Ovary (tissue), 7 donors: ENCODE measurements at regions not wholly inside any gene's neighbourhood (a gene's known extent, or its start where the extent isn't known, plus 50 kb on each side); places are given as distances from the start of the nearest gene placed in this dataset.

Source experiments
- DNase-seq, 5 donors: peaks; one replicate each; pipeline ENCODE4 v3.0.0-alpha.2; 2019 to 2020
- H3K27ac ChIP-seq, 2 donors: fragments of 200-600 bp; one replicate each; pipeline versions ENCODE4 v1.5.1 to v1.8.0; 2019 to 2022
- H3K27me3 ChIP-seq: fragments of 200-600 bp; one replicate; pipeline ENCODE4 v1.8.0; 2022
- H3K36me3 ChIP-seq: fragments of 200-600 bp; sonication (generic); one replicate; pipeline ENCODE4 v1.5.1; 2019
- H3K4me1 ChIP-seq: one replicate; pipeline ENCODE4 v1.8.1; 2013; ENCODE audit warnings: mild to moderate bottlenecking, moderate library complexity; ENCODE audit not compliant: insufficient read depth
- H3K4me3 ChIP-seq: fragments of 200-600 bp; sonication (generic); one replicate; pipeline ENCODE4 v1.5.1; 2017
- H3K9me3 ChIP-seq, 2 donors: fragments of 200-600 bp in 1 of 2; sonication (generic) in 1 of 2; one replicate each; pipeline versions ENCODE4 v1.5.1 to v1.8.1; 2013 to 2019; ENCODE audit warnings: mild to moderate bottlenecking in 1 of 2, moderate library complexity in 1 of 2
- EP300 ChIP-seq: sonication (generic); formaldehyde crosslinking; IDR thresholded peaks from one replicate; pipeline ENCODE4 v1.6.1; 2017; ENCODE audit warnings: antibody characterized with exemption
- POLR2A ChIP-seq: fragments of 450-650 bp; IDR thresholded peaks from one replicate; pipeline ENCODE4 v1.6.1; 2017; ENCODE audit warnings: antibody characterized with exemption, mild to moderate bottlenecking, moderate library complexity
- WGBS, 3 donors: extraction: QIAGEN DNeasy Blood & Tissue Kit in 1 of 3; methylation state at CpG; one replicate each; pipeline versions ENCODE4 v1.1.5 to v1.1.7; 2013 to 2017; 5-methylcytosine and 5-hydroxymethylcytosine counted together
- intact Hi-C, 4 donors: fragments of 100-400 bp; cut with DNase I; formaldehyde crosslinking; loops; one replicate each; pipeline versions ENCODE4 v1.11.0 to v1.15.1; 2022 to 2023
- TF ChIP-seq, protein P1 (sequence below), 3 donors: fragments of 450-650 bp in 2 of 3; fragments of 200-600 bp in 1 of 3; IDR thresholded peaks; one replicate each; pipeline versions ENCODE4 v1.5.1 to v1.8.0; 2016 to 2022; ENCODE audit warnings: antibody characterized with exemption in 3 of 3, mild to moderate bottlenecking in 1 of 3
- donor health status: DM: no; HTN: no; CAD: no; lungs with moderate emphysema.
- donor health status: DM: no; HTN: no; CAD: no.
- donor health status: Bipolar disorder and iron deficiency.
- donor health status: DM: no; HTN: no; CAD: no.
- donor health status: DM: yes; HTN: yes; CAD: no.

DNA sequence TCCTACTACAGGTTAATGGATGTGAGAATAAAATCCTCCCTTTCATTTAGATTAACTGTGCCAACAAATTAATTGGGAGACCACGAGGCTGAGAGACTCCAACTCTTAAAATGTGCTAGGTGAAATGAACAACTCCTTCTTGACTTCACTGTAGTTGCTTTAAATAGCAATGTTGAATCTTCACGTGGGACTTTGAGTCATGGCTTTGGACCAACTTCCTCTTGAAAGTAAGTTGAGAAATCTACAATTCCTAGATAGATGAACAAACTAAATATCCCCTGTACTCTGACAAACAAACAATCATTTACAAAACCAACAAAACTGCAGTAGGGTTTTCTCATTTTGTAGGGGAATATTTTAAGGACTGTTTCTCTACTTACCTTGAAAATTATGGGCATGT lies 291.9 kb upstream of the SPRED2 start:
- no peak overlapping the region for H3K4me3 ChIP-seq
- H3K9me3 ChIP-seq, result no peaks in the 10 kb centered on the region
- WGBS, 3 donors, result 22 to 29% (median 27%) methylated on average over 2 of the region's 2 CpGs
- no peak for DNase-seq
- no peak overlapping the region for H3K27ac ChIP-seq
- intact Hi-C loops, result loop anchor here in 2 of 4 donors (10.0 kb wide), 3 partner anchors 700 to 850 kb away; partner anchors contain the start of gene MEIS1 (in 1 of the 2)
- TF ChIP-seq, protein P1, sequence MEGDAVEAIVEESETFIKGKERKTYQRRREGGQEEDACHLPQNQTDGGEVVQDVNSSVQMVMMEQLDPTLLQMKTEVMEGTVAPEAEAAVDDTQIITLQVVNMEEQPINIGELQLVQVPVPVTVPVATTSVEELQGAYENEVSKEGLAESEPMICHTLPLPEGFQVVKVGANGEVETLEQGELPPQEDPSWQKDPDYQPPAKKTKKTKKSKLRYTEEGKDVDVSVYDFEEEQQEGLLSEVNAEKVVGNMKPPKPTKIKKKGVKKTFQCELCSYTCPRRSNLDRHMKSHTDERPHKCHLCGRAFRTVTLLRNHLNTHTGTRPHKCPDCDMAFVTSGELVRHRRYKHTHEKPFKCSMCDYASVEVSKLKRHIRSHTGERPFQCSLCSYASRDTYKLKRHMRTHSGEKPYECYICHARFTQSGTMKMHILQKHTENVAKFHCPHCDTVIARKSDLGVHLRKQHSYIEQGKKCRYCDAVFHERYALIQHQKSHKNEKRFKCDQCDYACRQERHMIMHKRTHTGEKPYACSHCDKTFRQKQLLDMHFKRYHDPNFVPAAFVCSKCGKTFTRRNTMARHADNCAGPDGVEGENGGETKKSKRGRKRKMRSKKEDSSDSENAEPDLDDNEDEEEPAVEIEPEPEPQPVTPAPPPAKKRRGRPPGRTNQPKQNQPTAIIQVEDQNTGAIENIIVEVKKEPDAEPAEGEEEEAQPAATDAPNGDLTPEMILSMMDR (IDR thresholded peaks at IDR 0.05), result no peak
- TF ChIP-seq EP300 (no peak), POLR2A (no peak)
- H3K4me1 ChIP-seq, result no peaks in the 10 kb centered on the region
- H3K27me3 ChIP-seq, result no peaks in the 10 kb centered on the region
- no peaks in the 10 kb centered on the region for H3K36me3 ChIP-seq

DNA sequence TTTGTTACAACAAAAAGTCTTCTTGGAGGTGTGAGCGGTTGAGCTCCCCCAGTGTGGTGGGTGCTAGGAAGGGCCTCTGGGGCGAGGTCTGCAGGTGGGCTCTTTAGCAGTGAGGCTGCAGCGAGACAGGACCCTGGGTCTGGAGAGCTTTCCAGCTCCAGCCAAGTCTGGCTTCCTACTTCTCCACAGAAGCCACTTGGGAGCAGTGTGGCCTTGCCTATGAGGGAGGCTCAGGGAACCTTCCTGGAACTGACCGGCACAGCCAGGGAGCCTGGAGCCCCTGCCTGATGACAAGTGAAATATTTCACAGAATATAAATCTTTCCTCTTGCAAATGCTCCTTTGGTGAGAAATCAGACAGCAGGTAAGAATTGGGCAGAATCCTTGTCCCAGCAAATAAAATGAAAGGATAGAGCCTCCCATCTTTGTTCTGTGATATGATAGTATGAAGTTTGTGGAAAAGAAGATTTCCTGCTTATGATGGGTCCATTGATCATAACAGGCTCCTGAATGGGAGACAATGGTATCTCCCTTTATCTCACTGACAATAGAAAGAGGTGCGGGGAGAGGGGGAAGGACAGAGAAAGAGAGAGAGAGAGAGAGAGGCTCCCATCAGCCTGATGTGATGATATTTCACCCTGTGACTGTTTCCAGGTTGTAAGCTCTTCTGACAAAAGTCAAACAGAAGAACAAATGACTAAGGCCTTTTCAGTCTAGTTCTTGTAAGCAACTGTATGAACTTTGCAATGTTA lies 289.8 kb upstream of the SPRED2 start:
- DNase-seq, result peak; percentile 55 to 73 (median 61)
- Histone ChIP-seq H3K9me3 (no peaks in the 10 kb centered on the region), H3K27me3 (no peaks in the 10 kb centered on the region), H3K27ac (no peak overlapping the region), H3K4me1 (no peaks in the 10 kb centered on the region), H3K36me3 (no peaks in the 10 kb centered on the region), H3K4me3 (no peak overlapping the region)
- intact Hi-C loops, result loop anchor here in 2 of 4 donors (10.0 kb wide), 3 partner anchors 703 to 853 kb away; partner anchors contain the start of gene MEIS1 (in 1 of the 2)
- 29 to 32% (median 29%) methylated on average over 5 of the region's 5 CpGs for WGBS, 3 donors
- TF ChIP-seq, protein P1 (IDR thresholded peaks at IDR 0.05), result peak in 2 of 3 donors; percentile 29 to 36
- no peak for TF ChIP-seq EP300

DNA sequence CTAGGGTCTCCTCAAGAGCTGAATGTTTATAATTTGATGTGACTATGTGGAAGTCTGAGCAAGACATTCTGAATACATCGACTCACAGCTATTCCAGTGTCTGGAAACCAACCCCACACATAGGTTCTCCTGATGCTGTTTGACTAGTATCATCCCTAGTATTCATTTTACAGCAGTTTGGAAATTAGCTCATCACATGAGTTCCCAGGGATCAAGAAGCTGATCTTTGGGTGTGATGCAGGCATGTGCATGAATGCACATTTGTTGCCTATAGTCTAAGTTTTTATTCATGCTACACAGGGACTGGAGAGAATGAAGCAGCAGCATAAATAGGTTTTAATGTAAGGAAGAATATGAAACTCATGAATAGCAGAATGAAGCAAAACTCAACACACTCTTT lies 284.3 kb upstream of the SPRED2 start:
- Histone ChIP-seq H3K27ac (no peak overlapping the region), H3K27me3 (no peaks in the 10 kb centered on the region), H3K4me1 (no peaks in the 10 kb centered on the region), H3K9me3 (no peaks in the 10 kb centered on the region), H3K36me3 (no peaks in the 10 kb centered on the region), H3K4me3 (no peak overlapping the region)
- no peak for TF ChIP-seq POLR2A
- TF ChIP-seq, protein P1 (IDR thresholded peaks at IDR 0.05), result no peak
- WGBS, 3 donors, result 83 to 96% (median 95%) methylated on average over 1 of the region's 1 CpG
- intact Hi-C loops, result no loop called here
- DNase-seq, result no peak

DNA sequence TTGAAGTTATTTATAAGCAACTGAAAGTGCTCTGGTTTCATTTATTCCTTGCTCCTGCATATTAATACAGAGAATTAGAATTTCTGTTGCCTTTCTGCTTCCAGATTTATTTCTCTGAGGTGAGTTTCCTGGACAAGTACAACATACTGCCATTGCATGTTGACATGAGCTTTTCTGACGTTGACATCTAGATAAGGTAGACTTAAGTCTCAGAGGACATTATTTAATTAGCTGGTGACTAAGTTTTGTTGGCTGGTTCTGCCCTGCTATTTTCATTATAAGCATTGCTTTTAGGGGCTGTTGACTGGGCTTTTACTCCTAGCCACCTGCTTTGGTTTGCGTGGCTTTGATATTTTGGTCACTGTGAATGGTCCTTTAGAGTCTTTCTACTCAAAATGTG lies 282.9 kb upstream of the SPRED2 start:
- Histone ChIP-seq H3K27me3 (no peaks in the 10 kb centered on the region), H3K4me3 (no peak overlapping the region), H3K27ac (no peak overlapping the region), H3K36me3 (no peaks in the 10 kb centered on the region), H3K4me1 (no peaks in the 10 kb centered on the region), H3K9me3 (no peaks in the 10 kb centered on the region)
- DNase-seq, result no peak
- 57 to 68% (median 64%) methylated on average over 2 of the region's 2 CpGs for WGBS, 3 donors
- intact Hi-C loops, result no loop called here
- TF ChIP-seq POLR2A (no peak), EP300 (no peak)
- TF ChIP-seq, protein P1 (IDR thresholded peaks at IDR 0.05), result no peak
